Liver (tissue), 8 donors: ENCODE measurements at regions not wholly inside any gene's neighbourhood (a gene's known extent, or its start where the extent isn't known, plus 50 kb on each side); places are given as distances from the start of the nearest gene placed in this dataset.

ENCODE experiments used
- DNase-seq: peaks from one replicate; pipeline ENCODE4 v3.0.0-alpha.2; 2017; ENCODE audit warnings: low spot score
- H3K27ac ChIP-seq, 2 donors: one replicate each; pipeline ENCODE4 v1.7.0; 2013; ENCODE audit warnings: inconsistent platforms in 2 of 2, low read length in 2 of 2, control low read depth in 1 of 2, low read depth in 1 of 2, mild to moderate bottlenecking in 1 of 2
- H3K27me3 ChIP-seq, 4 donors: one replicate each; pipeline versions ENCODE4 v1.6.1 to v1.7.0; 2013; ENCODE audit warnings: low read length in 3 of 4, inconsistent platforms in 1 of 4, mild to moderate bottlenecking in 1 of 4, moderate library complexity in 1 of 4; ENCODE audit not compliant: control insufficient read depth in 4 of 4, insufficient read depth in 4 of 4
- H3K36me3 ChIP-seq, 4 donors: one replicate each; pipeline versions ENCODE4 v1.6.1 to v1.7.0; 2013; ENCODE audit warnings: low read length in 3 of 4, mild to moderate bottlenecking in 3 of 4, low read depth in 1 of 4, moderate library complexity in 1 of 4; ENCODE audit not compliant: control insufficient read depth in 4 of 4, insufficient read depth in 3 of 4
- H3K4me1 ChIP-seq, 4 donors: one replicate each; pipeline versions ENCODE4 v1.6.1 to v1.7.0; 2013; ENCODE audit warnings: low read length in 3 of 4, mild to moderate bottlenecking in 3 of 4, moderate library complexity in 1 of 4; ENCODE audit not compliant: control insufficient read depth in 4 of 4, insufficient read depth in 4 of 4
- H3K4me3 ChIP-seq, 3 donors: one replicate each; pipeline versions ENCODE4 v1.6.1 to v1.7.0; 2013; ENCODE audit warnings: low read length in 3 of 3, control low read depth in 1 of 3, low read depth in 1 of 3, mild to moderate bottlenecking in 1 of 3
- H3K9ac ChIP-seq, 2 donors: one replicate each; pipeline ENCODE4 v1.7.0; 2013; ENCODE audit warnings: low read length in 2 of 2, mild to moderate bottlenecking in 2 of 2, moderate library complexity in 2 of 2, control low read depth in 1 of 2, low read depth in 1 of 2
- H3K9me3 ChIP-seq, 4 donors: one replicate each; pipeline versions ENCODE4 v1.6.1 to v1.7.0; 2013; ENCODE audit warnings: low read length in 3 of 4; ENCODE audit not compliant: control insufficient read depth in 4 of 4
- EGR1 ChIP-seq, 2 donors: IDR thresholded peaks; 2 replicates each; pipeline ENCODE4 v1.6.1; 2016 to 2018; ENCODE audit warnings: antibody characterized with exemption in 2 of 2, low read depth in 2 of 2
- FOXA1 ChIP-seq: IDR thresholded peaks from 2 replicates; pipeline ENCODE4 v1.6.1; 2016; ENCODE audit warnings: antibody characterized with exemption
- GABPA ChIP-seq, 2 donors: IDR thresholded peaks in 1 of 2; conservative IDR thresholded peaks in 1 of 2; 2 replicates each; pipeline ENCODE4 v1.6.1; 2016; ENCODE audit warnings: antibody characterized with exemption in 2 of 2, mild to moderate bottlenecking in 1 of 2, moderate library complexity in 1 of 2
- HNF4A ChIP-seq, 2 donors: conservative IDR thresholded peaks; 2 replicates each; pipeline ENCODE4 v1.6.1; 2016; ENCODE audit warnings: antibody characterized with exemption in 2 of 2, mild to moderate bottlenecking in 2 of 2
- HNF4G ChIP-seq: IDR thresholded peaks from 2 replicates; pipeline ENCODE4 v1.6.1; 2016; ENCODE audit warnings: antibody characterized with exemption
- JUND ChIP-seq, 2 donors: IDR thresholded peaks; 2 replicates each; pipeline ENCODE4 v1.6.1; 2016; ENCODE audit warnings: antibody characterized with exemption in 2 of 2
- NR2F2 ChIP-seq: IDR thresholded peaks from 2 replicates; pipeline ENCODE4 v1.6.1; 2016; ENCODE audit warnings: antibody characterized with exemption
- RAD21 ChIP-seq, 2 donors: IDR thresholded peaks; 2 replicates each; pipeline ENCODE4 v1.6.1; 2016; ENCODE audit warnings: antibody characterized with exemption in 2 of 2, mild to moderate bottlenecking in 2 of 2
- RXRA ChIP-seq, 2 donors: IDR thresholded peaks; 2 replicates each; pipeline ENCODE4 v1.6.1; 2017 to 2018; ENCODE audit warnings: antibody characterized with exemption in 2 of 2, mild to moderate bottlenecking in 1 of 2
- TAF1 ChIP-seq: conservative IDR thresholded peaks from 2 replicates; pipeline ENCODE4 v1.6.1; 2016; ENCODE audit warnings: antibody characterized with exemption, mild to moderate bottlenecking
- YY1 ChIP-seq: IDR thresholded peaks from 2 replicates; pipeline ENCODE4 v1.6.1; 2016; ENCODE audit warnings: antibody characterized with exemption, mild to moderate bottlenecking
- WGBS: extraction: QIAGEN DNeasy Blood & Tissue Kit; methylation state at CpG from one replicate; pipeline ENCODE4 v1.1.7; 2013; 5-methylcytosine and 5-hydroxymethylcytosine counted together
- TF ChIP-seq, protein P1 (sequence below): IDR thresholded peaks from 2 replicates; pipeline ENCODE4 v1.6.1; 2016; ENCODE audit warnings: antibody characterized with exemption, mild to moderate bottlenecking
- TF ChIP-seq, protein P2 (sequence below): IDR thresholded peaks from 2 replicates; pipeline ENCODE4 v1.6.1; 2016; ENCODE audit warnings: antibody characterized with exemption
- TF ChIP-seq, protein P3 (sequence below): fragments of 150-350 bp; IDR thresholded peaks from 2 replicates; pipeline ENCODE4 v1.5.1; 2017; ENCODE audit warnings: improper control_type of control experiment, low read depth, low read length; ENCODE audit not compliant: missing input control
- TF ChIP-seq, protein P4 (sequence below): IDR thresholded peaks from 2 replicates; pipeline ENCODE4 v1.6.1; 2016; ENCODE audit warnings: antibody characterized with exemption
- donor health status: healthy.
- donor health status: healthy.
- donor health status: healthy.
- donor health status: healthy.
- donor health status: healthy.

DNA sequence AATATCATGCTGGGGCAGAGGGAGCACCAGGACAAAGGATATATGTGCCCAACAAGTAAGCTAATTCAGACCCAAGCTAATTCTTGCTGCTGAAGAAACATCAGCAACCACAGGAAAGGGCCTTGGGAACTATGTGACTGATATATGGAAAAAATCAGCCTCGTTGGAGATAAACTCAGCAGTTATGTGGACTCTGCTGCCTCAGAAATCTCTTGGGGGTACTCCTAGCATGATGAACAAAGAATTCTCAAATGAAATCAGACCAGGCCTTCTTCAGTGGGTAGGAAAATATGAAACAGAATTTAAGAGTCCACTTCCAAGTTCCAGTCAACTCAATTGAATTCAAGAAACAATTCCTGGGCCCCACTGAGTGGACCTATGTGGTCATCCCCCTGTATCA lies 367.9 kb downstream of the TNS1 start:
- Histone ChIP-seq H3K4me3 (no peak overlapping the region), H3K4me1 (no peaks in the 10 kb centered on the region), H3K9ac (no peak overlapping the region), H3K27me3 (no peaks in the 10 kb centered on the region), H3K36me3 (no peaks in the 10 kb centered on the region), H3K27ac (no peak overlapping the region), H3K9me3 (no peaks in the 10 kb centered on the region)
- WGBS = 64% methylated on average over 1 of the region's 1 CpG
- DNase-seq = no peak
- TF ChIP-seq GABPA (IDR thresholded peaks at IDR 0.05 in 1 of 2, conservative IDR thresholded peaks at IDR 0.05 in 1 of 2) = no peak

DNA sequence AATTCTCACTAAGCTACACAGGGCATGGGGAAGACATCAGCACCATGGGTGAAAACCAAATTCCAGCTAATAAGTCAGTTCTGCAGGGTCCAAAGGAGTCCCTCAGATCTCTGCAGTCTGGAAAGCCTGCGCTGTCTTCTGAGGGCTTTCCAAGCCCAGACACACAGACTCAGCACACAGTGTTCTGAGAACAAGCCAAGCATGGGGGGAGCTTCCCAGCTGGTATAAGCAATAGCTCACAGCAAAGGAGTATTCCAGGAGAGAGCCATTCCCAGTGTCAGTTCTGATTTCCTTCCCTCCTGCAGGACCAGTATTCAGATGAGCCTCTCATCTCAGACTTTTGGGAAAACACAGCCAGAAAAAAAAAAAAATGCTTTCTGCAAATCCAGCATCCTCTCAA lies 370.8 kb downstream of the TNS1 start:
- no peak for DNase-seq
- Histone ChIP-seq H3K36me3 (no peaks in the 10 kb centered on the region), H3K9ac (no peak overlapping the region), H3K27ac (no peak overlapping the region), H3K4me3 (no peak overlapping the region), H3K9me3 (no peaks in the 10 kb centered on the region), H3K4me1 (no peaks in the 10 kb centered on the region), H3K27me3 (no peaks in the 10 kb centered on the region)
- TF ChIP-seq HNF4A (conservative IDR thresholded peaks at IDR 0.05) (no peak), FOXA1 (no peak), TAF1 (no peak)
- TF ChIP-seq, protein P1, sequence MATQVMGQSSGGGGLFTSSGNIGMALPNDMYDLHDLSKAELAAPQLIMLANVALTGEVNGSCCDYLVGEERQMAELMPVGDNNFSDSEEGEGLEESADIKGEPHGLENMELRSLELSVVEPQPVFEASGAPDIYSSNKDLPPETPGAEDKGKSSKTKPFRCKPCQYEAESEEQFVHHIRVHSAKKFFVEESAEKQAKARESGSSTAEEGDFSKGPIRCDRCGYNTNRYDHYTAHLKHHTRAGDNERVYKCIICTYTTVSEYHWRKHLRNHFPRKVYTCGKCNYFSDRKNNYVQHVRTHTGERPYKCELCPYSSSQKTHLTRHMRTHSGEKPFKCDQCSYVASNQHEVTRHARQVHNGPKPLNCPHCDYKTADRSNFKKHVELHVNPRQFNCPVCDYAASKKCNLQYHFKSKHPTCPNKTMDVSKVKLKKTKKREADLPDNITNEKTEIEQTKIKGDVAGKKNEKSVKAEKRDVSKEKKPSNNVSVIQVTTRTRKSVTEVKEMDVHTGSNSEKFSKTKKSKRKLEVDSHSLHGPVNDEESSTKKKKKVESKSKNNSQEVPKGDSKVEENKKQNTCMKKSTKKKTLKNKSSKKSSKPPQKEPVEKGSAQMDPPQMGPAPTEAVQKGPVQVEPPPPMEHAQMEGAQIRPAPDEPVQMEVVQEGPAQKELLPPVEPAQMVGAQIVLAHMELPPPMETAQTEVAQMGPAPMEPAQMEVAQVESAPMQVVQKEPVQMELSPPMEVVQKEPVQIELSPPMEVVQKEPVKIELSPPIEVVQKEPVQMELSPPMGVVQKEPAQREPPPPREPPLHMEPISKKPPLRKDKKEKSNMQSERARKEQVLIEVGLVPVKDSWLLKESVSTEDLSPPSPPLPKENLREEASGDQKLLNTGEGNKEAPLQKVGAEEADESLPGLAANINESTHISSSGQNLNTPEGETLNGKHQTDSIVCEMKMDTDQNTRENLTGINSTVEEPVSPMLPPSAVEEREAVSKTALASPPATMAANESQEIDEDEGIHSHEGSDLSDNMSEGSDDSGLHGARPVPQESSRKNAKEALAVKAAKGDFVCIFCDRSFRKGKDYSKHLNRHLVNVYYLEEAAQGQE = no peak
- WGBS = 43% methylated on average over 1 of the region's 1 CpG

DNA sequence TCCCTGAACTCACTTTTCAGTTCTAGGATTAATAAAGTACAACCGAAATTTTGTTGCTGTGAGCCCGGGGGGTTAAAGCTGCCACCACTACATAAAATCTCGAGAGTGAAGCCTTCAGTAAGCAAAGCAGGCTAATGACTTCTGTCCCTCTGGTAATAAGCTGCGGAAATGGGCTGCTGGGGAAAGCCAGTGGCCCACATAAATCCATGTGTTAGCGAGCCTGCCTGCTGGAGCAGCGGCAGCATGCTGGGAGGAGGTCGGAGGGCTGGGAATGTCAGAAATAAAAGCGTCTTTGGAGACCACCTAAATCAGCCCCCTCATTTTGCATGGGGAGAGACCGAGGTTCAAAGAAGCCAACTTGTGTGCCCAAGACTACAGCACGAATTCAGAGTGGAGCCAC lies 371.7 kb downstream of the TNS1 start:
- H3K27ac ChIP-seq = no peak overlapping the region

More for the DNA sequence above, 371.7 kb downstream of the TNS1 start:
- Histone ChIP-seq H3K36me3 (no peaks in the 10 kb centered on the region), H3K27me3 (no peaks in the 10 kb centered on the region), H3K4me1 (no peaks in the 10 kb centered on the region), H3K9ac (no peak overlapping the region), H3K9me3 (no peaks in the 10 kb centered on the region), H3K4me3 (no peak overlapping the region)
- DNase-seq = no peak
- no peak for TF ChIP-seq FOXA1
- TF ChIP-seq, protein P2, sequence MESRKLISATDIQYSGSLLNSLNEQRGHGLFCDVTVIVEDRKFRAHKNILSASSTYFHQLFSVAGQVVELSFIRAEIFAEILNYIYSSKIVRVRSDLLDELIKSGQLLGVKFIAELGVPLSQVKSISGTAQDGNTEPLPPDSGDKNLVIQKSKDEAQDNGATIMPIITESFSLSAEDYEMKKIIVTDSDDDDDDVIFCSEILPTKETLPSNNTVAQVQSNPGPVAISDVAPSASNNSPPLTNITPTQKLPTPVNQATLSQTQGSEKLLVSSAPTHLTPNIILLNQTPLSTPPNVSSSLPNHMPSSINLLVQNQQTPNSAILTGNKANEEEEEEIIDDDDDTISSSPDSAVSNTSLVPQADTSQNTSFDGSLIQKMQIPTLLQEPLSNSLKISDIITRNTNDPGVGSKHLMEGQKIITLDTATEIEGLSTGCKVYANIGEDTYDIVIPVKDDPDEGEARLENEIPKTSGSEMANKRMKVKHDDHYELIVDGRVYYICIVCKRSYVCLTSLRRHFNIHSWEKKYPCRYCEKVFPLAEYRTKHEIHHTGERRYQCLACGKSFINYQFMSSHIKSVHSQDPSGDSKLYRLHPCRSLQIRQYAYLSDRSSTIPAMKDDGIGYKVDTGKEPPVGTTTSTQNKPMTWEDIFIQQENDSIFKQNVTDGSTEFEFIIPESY = no peak
- TF ChIP-seq, protein P3, sequence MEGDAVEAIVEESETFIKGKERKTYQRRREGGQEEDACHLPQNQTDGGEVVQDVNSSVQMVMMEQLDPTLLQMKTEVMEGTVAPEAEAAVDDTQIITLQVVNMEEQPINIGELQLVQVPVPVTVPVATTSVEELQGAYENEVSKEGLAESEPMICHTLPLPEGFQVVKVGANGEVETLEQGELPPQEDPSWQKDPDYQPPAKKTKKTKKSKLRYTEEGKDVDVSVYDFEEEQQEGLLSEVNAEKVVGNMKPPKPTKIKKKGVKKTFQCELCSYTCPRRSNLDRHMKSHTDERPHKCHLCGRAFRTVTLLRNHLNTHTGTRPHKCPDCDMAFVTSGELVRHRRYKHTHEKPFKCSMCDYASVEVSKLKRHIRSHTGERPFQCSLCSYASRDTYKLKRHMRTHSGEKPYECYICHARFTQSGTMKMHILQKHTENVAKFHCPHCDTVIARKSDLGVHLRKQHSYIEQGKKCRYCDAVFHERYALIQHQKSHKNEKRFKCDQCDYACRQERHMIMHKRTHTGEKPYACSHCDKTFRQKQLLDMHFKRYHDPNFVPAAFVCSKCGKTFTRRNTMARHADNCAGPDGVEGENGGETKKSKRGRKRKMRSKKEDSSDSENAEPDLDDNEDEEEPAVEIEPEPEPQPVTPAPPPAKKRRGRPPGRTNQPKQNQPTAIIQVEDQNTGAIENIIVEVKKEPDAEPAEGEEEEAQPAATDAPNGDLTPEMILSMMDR = no peak
- TF ChIP-seq GABPA (IDR thresholded peaks at IDR 0.05 in 1 of 2, conservative IDR thresholded peaks at IDR 0.05 in 1 of 2) = no peak
- no peak for TF ChIP-seq RXRA (IDR thresholded peaks at IDR 0.05)
- TF ChIP-seq JUND (IDR thresholded peaks at IDR 0.05) = no peak
- TF ChIP-seq NR2F2 = no peak
- TF ChIP-seq, protein P4, sequence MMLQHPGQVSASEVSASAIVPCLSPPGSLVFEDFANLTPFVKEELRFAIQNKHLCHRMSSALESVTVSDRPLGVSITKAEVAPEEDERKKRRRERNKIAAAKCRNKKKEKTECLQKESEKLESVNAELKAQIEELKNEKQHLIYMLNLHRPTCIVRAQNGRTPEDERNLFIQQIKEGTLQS = no peak
- TF ChIP-seq, protein P1 = no peak
- no peak for TF ChIP-seq EGR1 (IDR thresholded peaks at IDR 0.05; ENCODE audit: low read depth in 2 of 2)
- TF ChIP-seq YY1 = no peak
- no peak for TF ChIP-seq RAD21 (IDR thresholded peaks at IDR 0.05)
- no peak for TF ChIP-seq HNF4G
- WGBS = 73% methylated on average over 10 of the region's 10 CpGs
